Vagina (tissue), 2 donors: ENCODE measurements at regions not wholly inside any gene's neighbourhood (a gene's known extent, or its start where the extent isn't known, plus 50 kb on each side); places are given as distances from the start of the nearest gene placed in this dataset.

Source experiments
- DNase-seq, 2 donors: peaks; one replicate each; pipeline ENCODE4 v3.0.0-alpha.2; 2017; ENCODE audit errors: extremely low spot score in 2 of 2
- H3K27ac ChIP-seq: fragments of 200-600 bp; sonication (generic); one replicate; pipeline ENCODE4 v1.5.1; 2019
- H3K27me3 ChIP-seq: fragments of 200-600 bp; sonication (generic); one replicate; pipeline ENCODE4 v1.5.1; 2019
- H3K36me3 ChIP-seq, 2 donors: fragments of 200-600 bp; sonication (generic); one replicate each; pipeline ENCODE4 v1.5.1; 2017 to 2019
- H3K4me1 ChIP-seq: fragments of 200-600 bp; sonication (generic); one replicate; pipeline ENCODE4 v1.5.1; 2019
- H3K4me3 ChIP-seq, 2 donors: fragments of 200-600 bp; sonication (generic); 1 replicate in 1 of 2; 2 replicates in 1 of 2; pipeline ENCODE4 v1.5.1; 2016 to 2019
- H3K9me3 ChIP-seq: fragments of 200-600 bp; sonication (generic); one replicate; pipeline ENCODE4 v1.5.1; 2019
- CTCF ChIP-seq, 3 experiments: fragments of 450-650 bp in 2 of 3; fragments of 200-600 bp in 1 of 3; sonication (generic) in 1 of 3; IDR thresholded peaks; one replicate each; pipeline ENCODE4 v1.5.1; 2017 to 2019; ENCODE audit warnings: antibody characterized with exemption in 3 of 3, mild to moderate bottlenecking in 2 of 3, moderate library complexity in 2 of 3
- POLR2A ChIP-seq, 2 donors: fragments of 450-650 bp; IDR thresholded peaks; one replicate each; pipeline ENCODE4 v1.6.1; 2017; ENCODE audit warnings: antibody characterized with exemption in 2 of 2, mild to moderate bottlenecking in 2 of 2, moderate library complexity in 2 of 2
- POLR2AphosphoS5 ChIP-seq, 2 donors: sonication (generic); formaldehyde crosslinking; IDR thresholded peaks; one replicate each; pipeline ENCODE4 v1.9.0; 2017; ENCODE audit warnings: antibody characterized with exemption in 2 of 2, mild to moderate bottlenecking in 2 of 2, low read depth in 1 of 2; ENCODE audit not compliant: insufficient read depth in 1 of 2
- intact Hi-C: fragments of 100-400 bp; cut with DNase I; formaldehyde crosslinking; loops from one replicate; pipeline ENCODE4 v1.15.1; 2023

DNA sequence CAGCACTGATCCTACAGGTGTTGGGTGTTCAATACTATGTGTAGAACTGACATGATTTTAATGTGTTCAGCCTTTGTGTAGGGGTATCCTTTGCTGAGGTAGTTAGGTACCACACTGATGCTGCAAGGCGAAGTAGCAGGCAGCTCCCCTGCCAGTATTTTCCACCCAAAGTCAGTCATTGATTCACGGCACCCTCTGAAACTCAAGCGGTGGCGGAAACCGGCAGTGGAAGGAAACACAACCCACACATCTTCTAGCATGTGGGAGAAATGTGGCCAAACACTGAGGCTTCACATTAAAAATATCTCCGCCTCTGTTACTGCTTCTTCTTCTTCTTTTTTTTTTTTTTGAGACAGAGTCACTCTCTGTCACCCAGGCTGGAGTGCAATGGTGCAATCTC lies 126.3 kb downstream of the AASDH start:
- H3K9me3 ChIP-seq: no peaks in the 10 kb centered on the region
- peak in 1 of 2 donors; percentile 40 for DNase-seq
- TF ChIP-seq POLR2AphosphoS5 (IDR thresholded peaks at IDR 0.05; ENCODE audit: insufficient read depth in 1 of 2, low read depth in 1 of 2): no peak
- TF ChIP-seq POLR2A (IDR thresholded peaks at IDR 0.05): no peak
- no peak for TF ChIP-seq CTCF (IDR thresholded peaks at IDR 0.05)
- no peaks in the 10 kb centered on the region for H3K4me1 ChIP-seq
- no peaks in the 10 kb centered on the region for H3K36me3 ChIP-seq
- no peak overlapping the region for H3K27ac ChIP-seq
- no peak overlapping the region for H3K4me3 ChIP-seq
- intact Hi-C loops: no loop called here
- no peaks in the 10 kb centered on the region for H3K27me3 ChIP-seq

DNA sequence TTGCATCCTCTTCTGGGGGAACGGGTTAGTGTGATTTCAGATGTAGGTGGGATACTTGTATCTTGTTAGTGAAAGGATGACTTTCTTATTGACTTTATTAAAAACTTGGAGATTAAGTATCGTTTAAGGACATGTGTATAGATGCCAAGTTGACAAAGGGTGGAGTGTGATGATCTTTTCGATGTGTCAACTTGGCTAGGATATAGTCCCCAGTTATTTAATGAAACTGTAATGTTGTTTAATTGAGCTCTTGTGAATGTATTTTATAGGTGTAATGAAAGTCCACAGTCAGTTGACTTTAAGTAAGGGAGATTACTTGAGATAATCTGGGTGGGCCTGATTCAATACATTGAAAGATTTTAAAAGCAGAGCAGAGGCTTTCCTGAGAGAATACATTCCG lies 127.0 kb downstream of the AASDH start:
- no peaks in the 10 kb centered on the region for H3K9me3 ChIP-seq
- intact Hi-C loops: no loop called here
- H3K27me3 ChIP-seq: no peaks in the 10 kb centered on the region
- H3K4me1 ChIP-seq: no peaks in the 10 kb centered on the region
- TF ChIP-seq POLR2AphosphoS5 (IDR thresholded peaks at IDR 0.05; ENCODE audit: insufficient read depth in 1 of 2, low read depth in 1 of 2) (no peak), POLR2A (IDR thresholded peaks at IDR 0.05) (no peak), CTCF (IDR thresholded peaks at IDR 0.05) (no peak)
- no peaks in the 10 kb centered on the region for H3K36me3 ChIP-seq
- DNase-seq: no peak
- no peak overlapping the region for H3K27ac ChIP-seq
- H3K4me3 ChIP-seq: no peak overlapping the region

- H3K4me1 ChIP-seq: no peaks in the 10 kb centered on the region
- H3K9me3 ChIP-seq: no peaks in the 10 kb centered on the region
- H3K27ac ChIP-seq: no peak overlapping the region
- no peaks in the 10 kb centered on the region for H3K27me3 ChIP-seq
- H3K4me3 ChIP-seq: no peak overlapping the region
- no peak for DNase-seq
- TF ChIP-seq CTCF (IDR thresholded peaks at IDR 0.05) (no peak), POLR2A (IDR thresholded peaks at IDR 0.05) (no peak), POLR2AphosphoS5 (IDR thresholded peaks at IDR 0.05; ENCODE audit: insufficient read depth in 1 of 2, low read depth in 1 of 2) (no peak)
- intact Hi-C loops: no loop called here
- no peaks in the 10 kb centered on the region for H3K36me3 ChIP-seq
Observed at GRCh38 chr4:56259655-56260054, 127.6 kb downstream of the AASDH start.

DNA sequence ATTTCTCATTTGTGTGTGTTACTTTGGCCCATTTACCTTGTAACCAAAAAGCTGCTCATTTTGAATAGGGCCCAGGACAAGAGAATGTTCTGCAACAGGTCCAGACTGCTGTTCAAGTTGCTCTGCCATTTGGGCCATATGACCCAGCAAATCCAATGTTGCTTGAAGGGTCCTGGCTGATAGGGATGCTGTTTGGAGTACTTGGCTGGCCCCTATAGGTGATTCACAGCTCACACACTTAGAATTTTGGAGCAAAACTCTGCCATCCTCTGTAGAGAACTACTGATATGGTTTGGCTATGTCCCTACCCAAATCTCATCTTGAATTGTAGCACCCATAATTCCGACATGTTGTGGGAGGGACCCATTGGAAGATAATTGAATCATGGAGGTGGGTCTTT lies 131.5 kb downstream of the AASDH start:
- intact Hi-C loops: no loop called here
- no peak for DNase-seq

More for the DNA sequence above, 131.5 kb downstream of the AASDH start:
- Histone ChIP-seq H3K27me3 (no peaks in the 10 kb centered on the region), H3K4me1 (no peaks in the 10 kb centered on the region), H3K36me3 (no peaks in the 10 kb centered on the region), H3K9me3 (no peaks in the 10 kb centered on the region), H3K27ac (no peak overlapping the region), H3K4me3 (no peak overlapping the region)
- TF ChIP-seq POLR2A (IDR thresholded peaks at IDR 0.05) (no peak), POLR2AphosphoS5 (IDR thresholded peaks at IDR 0.05; ENCODE audit: insufficient read depth in 1 of 2, low read depth in 1 of 2) (no peak), CTCF (IDR thresholded peaks at IDR 0.05) (no peak)
